HG03565 (cell line): ENCODE measurements at regions not wholly inside any gene's neighbourhood (a gene's known extent, or its start where the extent isn't known, plus 50 kb on each side); places are given as distances from the start of the nearest gene placed in this dataset.
"Not testable (repeated sequence)": the region's sequence is repeated elsewhere in the genome, so short reads cannot be mapped to it uniquely, and the experiment has no call there.

Experiments used
- ATAC-seq: cut with Tn5 transposase; IDR thresholded peaks from one replicate; pipeline ENCODE4 v1.9.1; 2021; ENCODE audit warnings: mild to moderate bottlenecking, moderate library complexity; ENCODE audit not compliant: unreplicated experiment

- no peak for ATAC-seq
Observed at GRCh38 chr12:125956186-125956585, 891.0 kb downstream of the AACS start.

GRCh38 chr12:125966641-125967040 is 901.4 kb downstream of the AACS start:
- no peak for ATAC-seq

- ATAC-seq = no peak
Observed at GRCh38 chr12:125968413-125968812, 903.2 kb downstream of the AACS start.

GRCh38 chr12:125971981-125972380 is 906.7 kb downstream of the AACS start:
- ATAC-seq = no peak

GRCh38 chr12:125978286-125978685 is 913.1 kb downstream of the AACS start:
- ATAC-seq = no peak

GRCh38 chr12:125981610-125982253 is 916.5 kb downstream of the AACS start:
- no peak for ATAC-seq

GRCh38 chr12:125983094-125983783 is 918.0 kb downstream of the AACS start:
- no peak for ATAC-seq

GRCh38 chr12:125983784-125984500 is 918.7 kb downstream of the AACS start:
- no peak for ATAC-seq

GRCh38 chr12:125988545-125988944 is 923.3 kb downstream of the AACS start:
- no peak for ATAC-seq

- ATAC-seq = no peak
Observed at GRCh38 chr12:125989696-125990095, 924.5 kb downstream of the AACS start.

GRCh38 chr12:125996443-125996842 is 931.2 kb downstream of the AACS start:
- no peak for ATAC-seq

- ATAC-seq = no peak
Observed at GRCh38 chr12:125999628-126000027, 934.4 kb downstream of the AACS start.

- no peak for ATAC-seq
Observed at GRCh38 chr12:126019385-126019784, 954.1 kb downstream of the AACS start.

GRCh38 chr12:126021675-126022074 is 956.4 kb downstream of the AACS start:
- ATAC-seq = no peak

- ATAC-seq = no peak
Observed at GRCh38 chr12:126027825-126028224, 962.6 kb downstream of the AACS start.

GRCh38 chr12:126030573-126030972 is 965.3 kb downstream of the AACS start:
- no peak for ATAC-seq

GRCh38 chr12:126033751-126034150 is 968.5 kb downstream of the AACS start:
- ATAC-seq = no peak

GRCh38 chr12:126036348-126036747 is 971.1 kb downstream of the AACS start:
- no peak for ATAC-seq

GRCh38 chr12:126038434-126038833 is 973.2 kb downstream of the AACS start:
- no peak for ATAC-seq

- no peak for ATAC-seq
Observed at GRCh38 chr12:126040307-126040706, 975.1 kb downstream of the AACS start.

GRCh38 chr12:126042286-126042685 is 977.1 kb downstream of the AACS start:
- no peak for ATAC-seq

GRCh38 chr12:126049501-126049900 is 984.3 kb downstream of the AACS start:
- not testable (repeated sequence) for ATAC-seq
